Neutrophil (primary cell): ENCODE measurements at regions not wholly inside any gene's neighbourhood (a gene's known extent, or its start where the extent isn't known, plus 50 kb on each side); places are given as distances from the start of the nearest gene placed in this dataset.
"Not testable (repeated sequence)": the region's sequence is repeated elsewhere in the genome, so short reads cannot be mapped to it uniquely, and the experiment has no call there.

Experiments used
- H3K27ac ChIP-seq: fragments of 200-600 bp; sonication (generic); 2 replicates; pipeline ENCODE4 v1.5.1; 2016; ENCODE audit warnings: mild to moderate bottlenecking, moderate library complexity
- H3K27me3 ChIP-seq: fragments of 200-600 bp; sonication (generic); 2 replicates; pipeline ENCODE4 v1.6.0; 2016; ENCODE audit warnings: mild to moderate bottlenecking
- H3K36me3 ChIP-seq: fragments of 200-600 bp; sonication (generic); 2 replicates; pipeline ENCODE4 v1.5.1; 2017
- H3K4me1 ChIP-seq, 2 experiments: fragments of 200-600 bp in 1 of 2; sonication (generic) in 1 of 2; 1 replicate in 1 of 2; 2 replicates in 1 of 2; pipeline versions ENCODE4 v1.5.1 to v1.6.1; 2013 to 2016; ENCODE audit warnings: low read depth in 1 of 2, low read length in 1 of 2, mild to moderate bottlenecking in 1 of 2, moderate library complexity in 1 of 2; ENCODE audit not compliant: control insufficient read depth in 1 of 2, insufficient read depth in 1 of 2
- H3K4me3 ChIP-seq, 2 experiments: fragments of 200-600 bp in 1 of 2; sonication (generic) in 1 of 2; 1 replicate in 1 of 2; 2 replicates in 1 of 2; pipeline ENCODE4 v1.5.1; 2013 to 2016; ENCODE audit warnings: low read depth in 1 of 2, low read length in 1 of 2, mild to moderate bottlenecking in 1 of 2, moderate library complexity in 1 of 2
- H3K9me3 ChIP-seq: fragments of 200-600 bp; sonication (generic); 2 replicates; pipeline ENCODE4 v1.5.1; 2016
- CTCF ChIP-seq: fragments of 200-600 bp; sonication (generic); IDR thresholded peaks from 2 replicates; pipeline ENCODE4 v1.5.1; 2016; ENCODE audit warnings: antibody characterized with exemption

DNA sequence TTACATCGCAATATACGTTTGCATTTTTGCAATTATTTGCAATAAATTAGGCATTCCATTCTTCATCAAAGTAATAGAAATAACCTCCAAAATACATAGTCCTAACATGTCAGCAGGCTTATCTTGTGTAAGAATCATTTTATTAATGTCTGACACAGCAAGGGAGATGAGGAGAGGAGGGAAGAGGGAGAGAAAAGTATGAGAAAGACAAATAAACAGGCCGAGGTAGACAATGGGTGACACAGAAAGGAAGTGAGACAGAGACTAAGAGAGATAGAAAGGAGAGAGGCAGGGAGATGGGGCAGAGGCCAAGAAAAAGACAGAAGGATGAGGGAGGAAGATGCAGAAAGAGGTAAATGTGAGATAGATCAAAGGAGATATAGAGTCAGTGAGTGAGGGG, 50.3 kb upstream of the CYP2B6 start:
- H3K36me3 ChIP-seq, H3K4me1 ChIP-seq, H3K9me3 ChIP-seq, H3K4me3 ChIP-seq, H3K27ac ChIP-seq: not testable (repeated sequence)
- H3K27me3 ChIP-seq: peaks cover 20% of the 10 kb centered on the region

DNA sequence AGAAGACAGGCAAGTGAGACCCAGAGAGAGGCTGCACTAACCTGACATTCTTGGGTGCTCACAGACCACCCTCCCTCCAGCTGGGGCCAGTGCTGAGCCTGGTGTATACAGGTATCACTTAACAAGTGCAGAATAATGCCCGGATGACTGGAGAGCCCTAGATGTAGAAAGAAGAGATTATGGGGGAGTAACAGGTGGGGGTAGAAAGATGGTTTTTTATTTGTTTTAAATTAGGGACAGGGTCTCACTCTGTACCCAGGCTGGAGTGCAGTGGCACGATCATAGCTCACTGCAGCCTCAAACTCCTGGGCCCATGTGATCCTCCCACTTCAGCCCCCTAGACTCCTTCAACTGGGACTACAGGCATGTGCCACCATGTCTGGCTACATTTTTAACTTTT, 53.1 kb upstream of the CYP2B6 start:
- peaks cover 18% of the 10 kb centered on the region for H3K27me3 ChIP-seq
- not testable (repeated sequence) for H3K36me3 ChIP-seq, H3K4me1 ChIP-seq, H3K9me3 ChIP-seq, H3K27ac ChIP-seq, H3K4me3 ChIP-seq

GRCh38 chr19:40936755-40937154, 54.3 kb upstream of the CYP2B6 start:
- H3K27ac ChIP-seq: no peak overlapping the region
- peaks cover 0 to 8% of the 10 kb centered on the region in 2 experiments for H3K4me1 ChIP-seq
- H3K27me3 ChIP-seq: peaks cover 13% of the 10 kb centered on the region
- no peak for TF ChIP-seq CTCF
- no peaks in the 10 kb centered on the region for H3K9me3 ChIP-seq
- H3K4me3 ChIP-seq: no peak overlapping the region
- no peaks in the 10 kb centered on the region for H3K36me3 ChIP-seq

DNA sequence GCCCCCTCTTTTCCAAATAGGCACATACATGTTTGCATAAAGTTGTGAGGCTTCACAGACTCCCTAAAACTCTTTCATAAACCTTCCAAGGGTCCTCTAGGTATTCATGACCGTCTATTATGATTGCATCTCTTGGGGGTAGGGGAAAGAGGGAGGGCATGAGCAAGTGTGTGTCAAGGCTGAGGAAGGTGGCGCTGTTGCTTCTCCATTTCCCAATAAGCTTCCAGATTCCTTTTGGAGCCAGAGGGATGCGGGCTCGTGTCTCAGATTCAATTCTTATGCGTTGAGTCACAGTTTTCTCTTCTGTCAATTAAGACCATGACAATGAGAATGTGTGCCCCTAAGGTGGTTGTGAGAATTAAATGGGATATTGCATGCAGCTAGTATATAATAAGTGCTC, 51.0 kb upstream of the CYP2A7 start:
- no peak overlapping the region for H3K4me3 ChIP-seq
- H3K4me1 ChIP-seq: peaks cover 0 to 8% of the 10 kb centered on the region in 2 experiments
- no peaks in the 10 kb centered on the region for H3K36me3 ChIP-seq
- peak overlapping the region; percentile 17 for H3K27ac ChIP-seq
- H3K9me3 ChIP-seq: no peaks in the 10 kb centered on the region
- TF ChIP-seq CTCF: no peak
- H3K27me3 ChIP-seq: peaks cover 22% of the 10 kb centered on the region

GRCh38 chr19:40932008-40932959, 50.3 kb upstream of the CYP2A7 start:
- TF ChIP-seq CTCF: no peak
- Histone ChIP-seq H3K9me3 (no peaks in the 10 kb centered on the region), H3K36me3 (no peaks in the 10 kb centered on the region), H3K4me1 (peaks cover 0 to 8% of the 10 kb centered on the region in 2 experiments), H3K27me3 (peaks cover 22% of the 10 kb centered on the region), H3K27ac (peak overlapping the region; percentile 17), H3K4me3 (no peak overlapping the region)
